Pancreas (tissue), 10 donors: ENCODE measurements at regions not wholly inside any gene's neighbourhood (a gene's known extent, or its start where the extent isn't known, plus 50 kb on each side); places are given as distances from the start of the nearest gene placed in this dataset.

Experiments used
- ATAC-seq, 4 donors: fragments of 200-7000 bp; cut with Tn5 transposase; one replicate each; pipeline versions ENCODE4 v1.8.0 to v1.9.1; 2020; ENCODE audit warnings: mild to moderate bottlenecking in 4 of 4, moderate library complexity in 4 of 4
- DNase-seq, 6 donors: peaks; one replicate each; pipeline ENCODE4 v3.0.0-alpha.2; 2020
- FAIRE-seq: peaks from 2 replicates; lab custom pipeline; 2012; peaks lifted over from hg19 to GRCh38; lab: Jason Lieb, UNC
- H3K27ac ChIP-seq, 4 donors: fragments of 200-600 bp; sonication (generic); 1 replicate in 3 of 4; 2 replicates in 1 of 4; pipeline versions ENCODE4 v1.5.0 to v1.8.0; 2020
- H3K27me3 ChIP-seq, 4 donors: fragments of 200-600 bp; one replicate each; pipeline ENCODE4 v1.8.0; 2021
- H3K36me3 ChIP-seq, 3 donors: fragments of 200-600 bp; sonication (generic) in 1 of 3; one replicate each; pipeline versions ENCODE4 v1.5.0 to v1.8.0; 2020 to 2021
- H3K4me1 ChIP-seq, 3 donors: fragments of 200-600 bp; one replicate each; pipeline ENCODE4 v1.8.0; 2021
- H3K4me3 ChIP-seq, 4 donors: fragments of 200-600 bp; sonication (generic) in 2 of 4; one replicate each; pipeline versions ENCODE4 v1.5.0 to v1.8.0; 2020 to 2021
- H3K9me3 ChIP-seq, 4 donors: fragments of 200-600 bp; one replicate each; pipeline ENCODE4 v1.8.0; 2021
- WGBS, 2 donors: extraction: QIAGEN DNeasy Blood & Tissue Kit; methylation state at CpG; one replicate each; pipeline ENCODE4 v1.1.7; 2013; 5-methylcytosine and 5-hydroxymethylcytosine counted together
- intact Hi-C, 3 donors: fragments of 100-400 bp; cut with DNase I; formaldehyde crosslinking; loops; one replicate each; pipeline versions ENCODE4 v1.11.1 to v1.14.2; 2022
- TF ChIP-seq, protein P1 (sequence below), 4 donors: fragments of 200-600 bp; sonication (generic) in 3 of 4; IDR thresholded peaks; one replicate each; pipeline versions ENCODE4 v1.5.0 to v1.8.0; 2021; ENCODE audit warnings: antibody characterized with exemption in 4 of 4
- donor health status: healthy with polysubstance abuse.
- donor health status: DM: no; HTN: no; CAD: no; lungs with moderate emphysema.
- donor health status: DM: no; HTN: no; CAD: no.
- donor health status: control.
- donor health status: control.
- donor health status: Bipolar disorder and iron deficiency.
- donor health status: DM: yes; HTN: yes; CAD: no.
- donor health status: DM: no; HTN: no; CAD: no.
- donor health status: DM: no; HTN: no; CAD: no.
- donor health status: DM: yes; HTN: yes; CAD: no.

DNA sequence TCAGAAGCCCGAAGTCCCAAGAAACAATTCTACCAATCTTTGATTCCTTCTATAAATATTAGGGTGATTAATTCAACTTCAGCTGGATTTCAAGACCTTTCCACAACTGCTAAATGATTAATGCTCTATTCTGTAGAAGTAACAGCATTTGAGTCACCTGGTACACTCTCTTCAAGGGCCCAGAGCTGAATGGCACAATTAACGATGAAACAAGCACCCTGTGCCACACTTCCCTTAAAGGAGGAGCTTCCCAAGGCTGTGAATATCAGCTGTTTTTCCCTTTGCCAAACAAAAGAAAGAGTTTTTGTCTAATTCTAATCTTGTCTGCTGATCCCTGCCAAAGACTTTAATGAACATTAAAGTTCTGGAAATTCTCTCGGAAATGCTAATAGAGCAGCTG is 56.0 kb downstream of the BOD1L2 start:
- TF ChIP-seq, protein P1, sequence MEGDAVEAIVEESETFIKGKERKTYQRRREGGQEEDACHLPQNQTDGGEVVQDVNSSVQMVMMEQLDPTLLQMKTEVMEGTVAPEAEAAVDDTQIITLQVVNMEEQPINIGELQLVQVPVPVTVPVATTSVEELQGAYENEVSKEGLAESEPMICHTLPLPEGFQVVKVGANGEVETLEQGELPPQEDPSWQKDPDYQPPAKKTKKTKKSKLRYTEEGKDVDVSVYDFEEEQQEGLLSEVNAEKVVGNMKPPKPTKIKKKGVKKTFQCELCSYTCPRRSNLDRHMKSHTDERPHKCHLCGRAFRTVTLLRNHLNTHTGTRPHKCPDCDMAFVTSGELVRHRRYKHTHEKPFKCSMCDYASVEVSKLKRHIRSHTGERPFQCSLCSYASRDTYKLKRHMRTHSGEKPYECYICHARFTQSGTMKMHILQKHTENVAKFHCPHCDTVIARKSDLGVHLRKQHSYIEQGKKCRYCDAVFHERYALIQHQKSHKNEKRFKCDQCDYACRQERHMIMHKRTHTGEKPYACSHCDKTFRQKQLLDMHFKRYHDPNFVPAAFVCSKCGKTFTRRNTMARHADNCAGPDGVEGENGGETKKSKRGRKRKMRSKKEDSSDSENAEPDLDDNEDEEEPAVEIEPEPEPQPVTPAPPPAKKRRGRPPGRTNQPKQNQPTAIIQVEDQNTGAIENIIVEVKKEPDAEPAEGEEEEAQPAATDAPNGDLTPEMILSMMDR (IDR thresholded peaks at IDR 0.05): no peak
- H3K9me3 ChIP-seq: no peaks in the 10 kb centered on the region
- no peak overlapping the region for H3K27ac ChIP-seq
- no peaks in the 10 kb centered on the region for H3K4me1 ChIP-seq
- no peaks in the 10 kb centered on the region for H3K27me3 ChIP-seq
- WGBS, 2 donors: 53 to 55% methylated on average over 3 of the region's 3 CpGs
- H3K4me3 ChIP-seq: no peak overlapping the region
- intact Hi-C loops: no loop called here
- FAIRE-seq: no peak
- ATAC-seq: no peak
- DNase-seq: no peak
- no peaks in the 10 kb centered on the region for H3K36me3 ChIP-seq

DNA sequence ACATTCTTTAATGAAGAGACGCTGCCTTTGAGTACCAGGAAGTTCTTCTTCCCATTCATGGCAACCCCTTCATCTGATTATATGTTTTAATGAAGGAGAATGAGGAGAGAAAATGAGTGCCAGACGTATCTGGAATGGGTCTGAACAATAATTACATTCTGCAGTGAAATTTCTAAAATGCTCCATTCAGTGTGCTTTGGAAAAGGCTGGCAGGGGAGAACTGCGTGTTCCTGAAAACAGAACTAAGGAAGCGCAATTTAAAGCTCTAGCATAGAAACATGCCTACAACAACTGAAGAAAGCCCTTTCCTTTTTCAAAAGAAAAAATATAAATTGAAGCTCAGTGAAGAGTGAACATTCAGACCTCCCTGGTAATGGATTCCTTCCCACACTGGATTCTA is 58.8 kb downstream of the BOD1L2 start:
- FAIRE-seq (no peak), DNase-seq (no peak), ATAC-seq (no peak)
- H3K9me3 ChIP-seq: no peaks in the 10 kb centered on the region
- intact Hi-C loops: no loop called here
- TF ChIP-seq, protein P1 (IDR thresholded peaks at IDR 0.05): no peak
- no peak overlapping the region for H3K4me3 ChIP-seq
- no peaks in the 10 kb centered on the region for H3K27me3 ChIP-seq
- H3K4me1 ChIP-seq: no peaks in the 10 kb centered on the region
- H3K27ac ChIP-seq: no peak overlapping the region
- H3K36me3 ChIP-seq: no peaks in the 10 kb centered on the region
- 64 to 71% methylated on average over 4 of the region's 4 CpGs for WGBS, 2 donors

DNA sequence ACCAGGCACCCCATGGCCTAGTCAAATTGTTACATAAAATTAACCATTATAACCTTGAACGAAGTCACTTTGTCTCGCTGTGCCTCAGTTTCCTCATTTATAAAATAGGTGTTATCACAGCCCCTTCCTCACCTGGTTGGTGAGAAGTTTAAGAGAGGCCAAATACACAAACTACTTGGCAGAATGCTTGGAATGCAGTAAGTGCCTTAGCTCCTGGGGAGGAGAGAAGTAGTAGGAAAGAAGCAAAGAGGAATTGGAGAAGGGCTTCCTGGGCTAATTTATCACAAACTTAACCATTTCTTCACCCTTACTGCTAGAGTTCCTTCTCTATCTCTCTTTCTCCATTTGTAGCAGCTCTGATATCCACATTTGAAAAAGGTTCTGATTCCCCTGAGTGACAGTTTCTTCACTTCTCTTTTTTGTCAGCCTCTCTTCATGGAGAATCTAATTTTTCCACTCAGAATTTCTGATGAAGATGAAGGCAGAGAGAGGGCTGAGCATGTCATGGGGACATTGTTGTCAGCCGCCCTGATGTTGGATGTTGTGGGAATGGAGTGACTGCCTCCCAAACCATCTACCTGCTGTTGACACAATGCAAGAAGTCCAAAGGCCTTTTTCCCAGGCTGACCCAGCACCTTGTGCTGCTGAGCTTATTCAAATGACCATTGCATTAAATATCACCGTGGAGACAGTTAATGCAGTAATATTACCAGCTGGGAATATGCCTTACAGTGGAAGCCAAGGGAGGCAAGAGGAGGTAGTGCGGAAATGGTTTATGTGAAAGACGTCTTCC is 60.4 kb downstream of the BOD1L2 start:
- TF ChIP-seq, protein P1 (IDR thresholded peaks at IDR 0.05): no peak
- ATAC-seq: no peak

DNA sequence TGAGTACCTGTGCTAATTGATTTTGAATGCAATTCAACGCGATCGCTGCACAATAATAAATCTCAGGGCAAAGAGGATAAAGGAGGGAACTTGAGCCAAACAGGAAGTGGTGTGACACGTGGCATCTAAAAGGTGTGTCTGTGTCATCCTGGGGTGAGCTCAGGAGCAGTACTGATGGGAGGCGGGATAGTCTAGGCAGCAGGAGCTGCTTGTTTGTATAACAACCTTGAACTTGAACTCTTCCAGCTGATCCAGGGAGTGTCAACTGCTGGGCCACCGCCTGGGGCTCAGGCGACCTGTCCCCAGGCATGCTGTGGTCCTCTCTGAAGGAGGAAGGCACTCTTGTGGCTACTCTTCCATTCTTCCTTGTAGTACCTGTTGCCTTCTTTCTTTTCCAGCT is 61.2 kb downstream of the BOD1L2 start:
- Histone ChIP-seq H3K4me1 (no peaks in the 10 kb centered on the region), H3K27ac (no peak overlapping the region), H3K27me3 (no peaks in the 10 kb centered on the region), H3K4me3 (no peak overlapping the region), H3K9me3 (no peaks in the 10 kb centered on the region), H3K36me3 (no peaks in the 10 kb centered on the region)
- 45 to 49% methylated on average over 6 to 7 of the region's 7 CpGs for WGBS, 2 donors
- TF ChIP-seq, protein P1 (IDR thresholded peaks at IDR 0.05): no peak
- no peak for ATAC-seq
- no peak for DNase-seq
- intact Hi-C loops: no loop called here
- no peak for FAIRE-seq

More for the DNA sequence above, 60.4 kb downstream of the BOD1L2 start:
- Histone ChIP-seq H3K27ac (no peak overlapping the region), H3K27me3 (no peaks in the 10 kb centered on the region), H3K36me3 (no peaks in the 10 kb centered on the region), H3K4me3 (no peak overlapping the region), H3K4me1 (no peaks in the 10 kb centered on the region), H3K9me3 (no peaks in the 10 kb centered on the region)
- DNase-seq (no peak), FAIRE-seq (no peak)
- WGBS, 2 donors: 46 to 53% methylated on average over 6 of the region's 6 CpGs
- intact Hi-C loops: no loop called here

DNA sequence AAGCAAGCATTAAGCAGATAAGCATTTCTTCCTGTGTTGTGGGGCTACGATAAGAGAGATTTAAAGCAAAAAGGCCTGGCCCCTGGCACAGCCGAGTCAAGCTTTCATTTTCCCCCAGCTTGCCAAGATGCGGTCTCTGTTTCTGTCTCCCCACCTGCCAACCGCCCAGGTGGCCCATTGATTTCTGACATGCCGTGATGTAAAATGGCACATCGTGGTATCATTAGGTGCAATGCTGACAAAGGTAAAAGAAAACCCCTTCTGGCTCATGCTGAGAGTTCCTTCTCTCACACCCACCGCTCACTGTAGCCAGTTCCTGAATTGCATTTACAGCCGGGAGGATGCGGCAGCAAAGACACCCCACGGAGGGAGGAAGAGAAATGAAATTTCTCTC is 62.8 kb downstream of the BOD1L2 start:
- TF ChIP-seq, protein P1 (IDR thresholded peaks at IDR 0.05): no peak
- Histone ChIP-seq H3K9me3 (no peaks in the 10 kb centered on the region), H3K27ac (no peak overlapping the region), H3K27me3 (no peaks in the 10 kb centered on the region), H3K4me3 (peak overlapping the region in 1 of 4 donors; percentile 10), H3K4me1 (no peaks in the 10 kb centered on the region), H3K36me3 (no peaks in the 10 kb centered on the region)
- DNase-seq (no peak), ATAC-seq (peak in 2 of 4 donors; percentile 12 to 15), FAIRE-seq (no peak)
- intact Hi-C loops: no loop called here
- 15 to 17% methylated on average over 10 of the region's 10 CpGs for WGBS, 2 donors
